Femur (tissue), 1 donor: ENCODE measurements at regions not wholly inside any gene's neighbourhood (a gene's known extent, or its start where the extent isn't known, plus 50 kb on each side); places are given as distances from the start of the nearest gene placed in this dataset.
"Not testable (repeated sequence)": the region's sequence is repeated elsewhere in the genome, so short reads cannot be mapped to it uniquely, and the experiment has no call there.

Experiments
- DNase-seq: peaks from one replicate; pipeline ENCODE4 v3.0.0-alpha.2; 2017

GRCh38 chr2:35787302-35788031, 568.1 kb upstream of the CRIM1 start:
- no peak for DNase-seq

- DNase-seq: no peak
Measured at GRCh38 chr2:35785564-35785963, 570.0 kb upstream of the CRIM1 start.

- DNase-seq: no peak
Measured at GRCh38 chr2:35784777-35785176, 570.8 kb upstream of the CRIM1 start.

GRCh38 chr2:35783723-35784122, 571.9 kb upstream of the CRIM1 start:
- no peak for DNase-seq

GRCh38 chr2:35741556-35741955, 614.0 kb upstream of the CRIM1 start:
- no peak for DNase-seq

- DNase-seq: no peak
Measured at GRCh38 chr2:35731674-35732073, 623.9 kb upstream of the CRIM1 start.

- no peak for DNase-seq
Measured at GRCh38 chr2:35714883-35715282, 640.7 kb upstream of the CRIM1 start.

- no peak for DNase-seq
Measured at GRCh38 chr2:35708411-35708923, 647.1 kb upstream of the CRIM1 start.

- no peak for DNase-seq
Measured at GRCh38 chr2:35688309-35688708, 667.3 kb upstream of the CRIM1 start.

GRCh38 chr2:35651688-35652323, 703.8 kb upstream of the CRIM1 start:
- DNase-seq: no peak

GRCh38 chr2:35614640-35615039, 740.9 kb upstream of the CRIM1 start:
- no peak for DNase-seq

GRCh38 chr2:35606394-35606793, 749.2 kb upstream of the CRIM1 start:
- DNase-seq: no peak

GRCh38 chr2:35598310-35598709, 757.3 kb upstream of the CRIM1 start:
- DNase-seq: no peak

GRCh38 chr2:35591886-35592285, 763.7 kb upstream of the CRIM1 start:
- no peak for DNase-seq

GRCh38 chr2:35585972-35586371, 769.6 kb upstream of the CRIM1 start:
- DNase-seq: no peak

GRCh38 chr2:35582637-35583036, 772.9 kb upstream of the CRIM1 start:
- no peak for DNase-seq

GRCh38 chr2:35580956-35581355, 774.6 kb upstream of the CRIM1 start:
- no peak for DNase-seq

GRCh38 chr2:35568574-35568973, 787.0 kb upstream of the CRIM1 start:
- DNase-seq: not testable (repeated sequence)

- DNase-seq: no peak
Measured at GRCh38 chr2:35562488-35562887, 793.1 kb upstream of the CRIM1 start.

GRCh38 chr2:35548171-35548570, 807.4 kb upstream of the CRIM1 start:
- no peak for DNase-seq

GRCh38 chr2:35545301-35545700, 810.3 kb upstream of the CRIM1 start:
- no peak for DNase-seq

- no peak for DNase-seq
Measured at GRCh38 chr2:35538796-35539195, 816.8 kb upstream of the CRIM1 start.

GRCh38 chr2:35530615-35531135, 824.9 kb upstream of the CRIM1 start:
- DNase-seq: no peak

GRCh38 chr2:35526741-35527140, 828.8 kb upstream of the CRIM1 start:
- DNase-seq: no peak
